ENCODE measurements at regions not wholly inside any gene's neighbourhood (a gene's known extent, or its start where the extent isn't known, plus 50 kb on each side); places are given as distances from the start of the nearest gene placed in this dataset.
A peak's percentile ranks its signal among the peaks of the same experiment; 100 is the strongest.
"Not testable (repeated sequence)": the region's sequence is repeated elsewhere in the genome, so short reads cannot be mapped to it uniquely, and the experiment has no call there.

- not testable (repeated sequence) for H3K4me3 ChIP-seq (ENCODE audit: low read length); H3K9ac ChIP-seq (ENCODE audit: low read depth, low read length); H3K36me3 ChIP-seq (ENCODE audit: insufficient read depth, low read length); H3K9me3 ChIP-seq (replicated peaks; ENCODE audit: low read length); H3K4me2 ChIP-seq (ENCODE audit: low read length); H3K4me1 ChIP-seq (ENCODE audit: control insufficient read depth, insufficient read depth, low read length); H3K27me3 ChIP-seq (ENCODE audit: control insufficient read depth, insufficient read depth, low read length)
Observed at GRCh38 chrX:79026742-79027141, 81.6 kb downstream of the P2RY10 start.

- Histone ChIP-seq H3K4me1 (ENCODE audit: control insufficient read depth, insufficient read depth, low read length) (no peaks in the 10 kb centered on the region), H3K4me2 (ENCODE audit: low read length) (no peak overlapping the region), H3K9me3 (replicated peaks; ENCODE audit: low read length) (no peaks in the 10 kb centered on the region), H3K36me3 (ENCODE audit: insufficient read depth, low read length) (no peaks in the 10 kb centered on the region), H3K9ac (ENCODE audit: low read depth, low read length) (no peak overlapping the region), H3K27me3 (ENCODE audit: control insufficient read depth, insufficient read depth, low read length) (no peaks in the 10 kb centered on the region), H3K4me3 (ENCODE audit: low read length) (no peak overlapping the region)
Observed at GRCh38 chrX:79035421-79035820, 90.2 kb downstream of the P2RY10 start.

GRCh38 chrX:79036157-79036880, 91.1 kb downstream of the P2RY10 start:
- no peak overlapping the region for H3K4me3 ChIP-seq (ENCODE audit: low read length)
- no peaks in the 10 kb centered on the region for H3K4me1 ChIP-seq (ENCODE audit: control insufficient read depth, insufficient read depth, low read length)
- no peaks in the 10 kb centered on the region for H3K36me3 ChIP-seq (ENCODE audit: insufficient read depth, low read length)
- no peak overlapping the region for H3K9ac ChIP-seq (ENCODE audit: low read depth, low read length)
- no peaks in the 10 kb centered on the region for H3K9me3 ChIP-seq (replicated peaks; ENCODE audit: low read length)
- H3K27me3 ChIP-seq (ENCODE audit: control insufficient read depth, insufficient read depth, low read length): no peaks in the 10 kb centered on the region
- H3K4me2 ChIP-seq (ENCODE audit: low read length): no peak overlapping the region

GRCh38 chrX:79065696-79066095, 78.8 kb upstream of the GPR174 start:
- Histone ChIP-seq H3K36me3 (ENCODE audit: insufficient read depth, low read length) (no peaks in the 10 kb centered on the region), H3K9me3 (replicated peaks; ENCODE audit: low read length) (no peaks in the 10 kb centered on the region), H3K27me3 (ENCODE audit: control insufficient read depth, insufficient read depth, low read length) (no peaks in the 10 kb centered on the region), H3K9ac (ENCODE audit: low read depth, low read length) (no peak overlapping the region), H3K4me3 (ENCODE audit: low read length) (no peak overlapping the region), H3K4me2 (ENCODE audit: low read length) (no peak overlapping the region), H3K4me1 (ENCODE audit: control insufficient read depth, insufficient read depth, low read length) (peaks cover 6% of the 10 kb centered on the region)

GRCh38 chrX:79078114-79078513, 66.4 kb upstream of the GPR174 start:
- no peaks in the 10 kb centered on the region for H3K9me3 ChIP-seq (replicated peaks; ENCODE audit: low read length)
- H3K4me1 ChIP-seq (ENCODE audit: control insufficient read depth, insufficient read depth, low read length): no peaks in the 10 kb centered on the region
- H3K36me3 ChIP-seq (ENCODE audit: insufficient read depth, low read length): no peaks in the 10 kb centered on the region
- H3K4me3 ChIP-seq (ENCODE audit: low read length): no peak overlapping the region
- peaks cover 3% of the 10 kb centered on the region for H3K27me3 ChIP-seq (ENCODE audit: control insufficient read depth, insufficient read depth, low read length)
- no peak overlapping the region for H3K9ac ChIP-seq (ENCODE audit: low read depth, low read length)
- no peak overlapping the region for H3K4me2 ChIP-seq (ENCODE audit: low read length)

- no peak overlapping the region for H3K9ac ChIP-seq (ENCODE audit: low read depth, low read length)
- no peaks in the 10 kb centered on the region for H3K9me3 ChIP-seq (replicated peaks; ENCODE audit: low read length)
- peaks cover 5% of the 10 kb centered on the region for H3K27me3 ChIP-seq (ENCODE audit: control insufficient read depth, insufficient read depth, low read length)
- H3K4me2 ChIP-seq (ENCODE audit: low read length): no peak overlapping the region
- no peak overlapping the region for H3K4me3 ChIP-seq (ENCODE audit: low read length)
- no peaks in the 10 kb centered on the region for H3K36me3 ChIP-seq (ENCODE audit: insufficient read depth, low read length)
- H3K4me1 ChIP-seq (ENCODE audit: control insufficient read depth, insufficient read depth, low read length): no peaks in the 10 kb centered on the region
Observed at GRCh38 chrX:79079477-79079876, 65.0 kb upstream of the GPR174 start.

- H3K4me3 ChIP-seq (ENCODE audit: low read length): no peak overlapping the region
- no peak overlapping the region for H3K4me2 ChIP-seq (ENCODE audit: low read length)
- H3K27me3 ChIP-seq (ENCODE audit: control insufficient read depth, insufficient read depth, low read length): peaks cover 5% of the 10 kb centered on the region
- no peaks in the 10 kb centered on the region for H3K9me3 ChIP-seq (replicated peaks; ENCODE audit: low read length)
- H3K36me3 ChIP-seq (ENCODE audit: insufficient read depth, low read length): no peaks in the 10 kb centered on the region
- no peaks in the 10 kb centered on the region for H3K4me1 ChIP-seq (ENCODE audit: control insufficient read depth, insufficient read depth, low read length)
- H3K9ac ChIP-seq (ENCODE audit: low read depth, low read length): no peak overlapping the region
Observed at GRCh38 chrX:79080141-79080540, 64.3 kb upstream of the GPR174 start.

GRCh38 chrX:79081895-79082512, 62.5 kb upstream of the GPR174 start:
- no peaks in the 10 kb centered on the region for H3K36me3 ChIP-seq (ENCODE audit: insufficient read depth, low read length)
- peak overlapping the region; percentile 26 for H3K9ac ChIP-seq (ENCODE audit: low read depth, low read length)
- H3K4me2 ChIP-seq (ENCODE audit: low read length): no peak overlapping the region
- peaks cover 5% of the 10 kb centered on the region for H3K27me3 ChIP-seq (ENCODE audit: control insufficient read depth, insufficient read depth, low read length)
- no peak overlapping the region for H3K4me3 ChIP-seq (ENCODE audit: low read length)
- no peaks in the 10 kb centered on the region for H3K9me3 ChIP-seq (replicated peaks; ENCODE audit: low read length)
- no peaks in the 10 kb centered on the region for H3K4me1 ChIP-seq (ENCODE audit: control insufficient read depth, insufficient read depth, low read length)

GRCh38 chrX:79082899-79083298, 61.6 kb upstream of the GPR174 start:
- H3K36me3 ChIP-seq (ENCODE audit: insufficient read depth, low read length): no peaks in the 10 kb centered on the region
- no peak overlapping the region for H3K4me3 ChIP-seq (ENCODE audit: low read length)
- no peak overlapping the region for H3K9ac ChIP-seq (ENCODE audit: low read depth, low read length)
- no peaks in the 10 kb centered on the region for H3K4me1 ChIP-seq (ENCODE audit: control insufficient read depth, insufficient read depth, low read length)
- H3K9me3 ChIP-seq (replicated peaks; ENCODE audit: low read length): no peaks in the 10 kb centered on the region
- no peak overlapping the region for H3K4me2 ChIP-seq (ENCODE audit: low read length)
- H3K27me3 ChIP-seq (ENCODE audit: control insufficient read depth, insufficient read depth, low read length): peaks cover 5% of the 10 kb centered on the region

- Histone ChIP-seq H3K4me1 (ENCODE audit: control insufficient read depth, insufficient read depth, low read length) (no peaks in the 10 kb centered on the region), H3K9ac (ENCODE audit: low read depth, low read length) (no peak overlapping the region), H3K4me3 (ENCODE audit: low read length) (no peak overlapping the region), H3K36me3 (ENCODE audit: insufficient read depth, low read length) (no peaks in the 10 kb centered on the region), H3K9me3 (replicated peaks; ENCODE audit: low read length) (no peaks in the 10 kb centered on the region), H3K4me2 (ENCODE audit: low read length) (no peak overlapping the region), H3K27me3 (ENCODE audit: control insufficient read depth, insufficient read depth, low read length) (peaks cover 5% of the 10 kb centered on the region)
Observed at GRCh38 chrX:79084923-79085322, 59.6 kb upstream of the GPR174 start.

- H3K4me3 ChIP-seq (ENCODE audit: low read length): no peak overlapping the region
- H3K9me3 ChIP-seq (replicated peaks; ENCODE audit: low read length): no peaks in the 10 kb centered on the region
- no peaks in the 10 kb centered on the region for H3K36me3 ChIP-seq (ENCODE audit: insufficient read depth, low read length)
- H3K4me2 ChIP-seq (ENCODE audit: low read length): no peak overlapping the region
- no peaks in the 10 kb centered on the region for H3K27me3 ChIP-seq (ENCODE audit: control insufficient read depth, insufficient read depth, low read length)
- no peak overlapping the region for H3K9ac ChIP-seq (ENCODE audit: low read depth, low read length)
- no peaks in the 10 kb centered on the region for H3K4me1 ChIP-seq (ENCODE audit: control insufficient read depth, insufficient read depth, low read length)
Observed at GRCh38 chrX:79089896-79090584, 54.4 kb upstream of the GPR174 start.
